ENCODE measurements at regions not wholly inside any gene's neighbourhood (a gene's known extent, or its start where the extent isn't known, plus 50 kb on each side); places are given as distances from the start of the nearest gene placed in this dataset.

GRCh38 chr13:40485611-40486517 is 180.6 kb downstream of the FOXO1 start:
- Histone ChIP-seq H3K4me1 (ENCODE audit: insufficient read depth) (peaks cover 17% of the 10 kb centered on the region), H3K27ac (ENCODE audit: low read depth) (no peak overlapping the region), H3K36me3 (ENCODE audit: insufficient read depth) (no peaks in the 10 kb centered on the region), H3K4me3 (no peak overlapping the region), H3K79me2 (replicated peaks; ENCODE audit: insufficient read depth) (no peaks in the 10 kb centered on the region), H3F3A (replicated peaks; ENCODE audit: low read depth) (no peaks in the 10 kb centered on the region), H3K9me2 (ENCODE audit: insufficient read depth) (0 out of 2 replicates have a peak, but pooled peaks cover 3% of the 10 kb centered on the region), H2AFZ (no peak overlapping the region), H3K27me3 (ENCODE audit: insufficient read depth) (no peaks in the 10 kb centered on the region), H3K4me2 (peak overlapping the region; percentile 17; the same call in 1 of the 2 replicates), H4K20me1 (replicated peaks; ENCODE audit: insufficient read depth) (no peaks in the 10 kb centered on the region)
- peaks cover 41% of the 10 kb centered on the region for H3K4me1 Mint-ChIP-seq
- DNase-seq (ENCODE audit: low spot score) (no peak), ATAC-seq (peak; percentile 69)
- no peaks in the 10 kb centered on the region; the same call in 2 of the 3 replicates for H3K36me3 Mint-ChIP-seq (ENCODE audit: low read depth)
- peak overlapping the region; percentile 28; the same call in 1 of the 2 replicates for H3K27ac Mint-ChIP-seq
- no peak overlapping the region for H3K4me3 Mint-ChIP-seq
- no peaks in the 10 kb centered on the region; the same call in 2 of the 3 replicates for H3K9me3 Mint-ChIP-seq
- H3K27me3 Mint-ChIP-seq (ENCODE audit: insufficient read depth, low read depth, poor library complexity) = peaks cover 14% of the 10 kb centered on the region
- TF ChIP-seq CTCF (conservative IDR thresholded peaks at IDR 0.05; ENCODE audit: low read depth in 2 of 2) (no peak), NANOG (IDR thresholded peaks at IDR 0.05; ENCODE audit: borderline replicate concordance) (no peak), EZH2phosphoT487 (IDR thresholded peaks at IDR 0.05; ENCODE audit: unreplicated experiment) (no peak), CREB1 (CRISPR knock-in tag; IDR thresholded peaks at IDR 0.05; ENCODE audit: low read depth) (no peak), ZNF114 (CRISPR knock-in tag; IDR thresholded peaks at IDR 0.05) (no peak), REST (IDR thresholded peaks at IDR 0.05; ENCODE audit: unreplicated experiment) (no peak), STAT1 (IDR thresholded peaks at IDR 0.05; ENCODE audit: unreplicated experiment) (no peak), ZNF331 (CRISPR knock-in tag; IDR thresholded peaks at IDR 0.05; ENCODE audit: low read depth) (no peak), JUNB (IDR thresholded peaks at IDR 0.05; ENCODE audit: unreplicated experiment) (no peak), POLR2AphosphoS5 (IDR thresholded peaks at IDR 0.05; ENCODE audit: low read depth) (no peak), EZH2 (IDR thresholded peaks at IDR 0.05; ENCODE audit: low read depth, unreplicated experiment) (no peak)
- TF ChIP-seq, protein P1, sequence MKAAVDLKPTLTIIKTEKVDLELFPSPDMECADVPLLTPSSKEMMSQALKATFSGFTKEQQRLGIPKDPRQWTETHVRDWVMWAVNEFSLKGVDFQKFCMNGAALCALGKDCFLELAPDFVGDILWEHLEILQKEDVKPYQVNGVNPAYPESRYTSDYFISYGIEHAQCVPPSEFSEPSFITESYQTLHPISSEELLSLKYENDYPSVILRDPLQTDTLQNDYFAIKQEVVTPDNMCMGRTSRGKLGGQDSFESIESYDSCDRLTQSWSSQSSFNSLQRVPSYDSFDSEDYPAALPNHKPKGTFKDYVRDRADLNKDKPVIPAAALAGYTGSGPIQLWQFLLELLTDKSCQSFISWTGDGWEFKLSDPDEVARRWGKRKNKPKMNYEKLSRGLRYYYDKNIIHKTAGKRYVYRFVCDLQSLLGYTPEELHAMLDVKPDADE (IDR thresholded peaks at IDR 0.05) = no peak
- TF ChIP-seq, protein P2, sequence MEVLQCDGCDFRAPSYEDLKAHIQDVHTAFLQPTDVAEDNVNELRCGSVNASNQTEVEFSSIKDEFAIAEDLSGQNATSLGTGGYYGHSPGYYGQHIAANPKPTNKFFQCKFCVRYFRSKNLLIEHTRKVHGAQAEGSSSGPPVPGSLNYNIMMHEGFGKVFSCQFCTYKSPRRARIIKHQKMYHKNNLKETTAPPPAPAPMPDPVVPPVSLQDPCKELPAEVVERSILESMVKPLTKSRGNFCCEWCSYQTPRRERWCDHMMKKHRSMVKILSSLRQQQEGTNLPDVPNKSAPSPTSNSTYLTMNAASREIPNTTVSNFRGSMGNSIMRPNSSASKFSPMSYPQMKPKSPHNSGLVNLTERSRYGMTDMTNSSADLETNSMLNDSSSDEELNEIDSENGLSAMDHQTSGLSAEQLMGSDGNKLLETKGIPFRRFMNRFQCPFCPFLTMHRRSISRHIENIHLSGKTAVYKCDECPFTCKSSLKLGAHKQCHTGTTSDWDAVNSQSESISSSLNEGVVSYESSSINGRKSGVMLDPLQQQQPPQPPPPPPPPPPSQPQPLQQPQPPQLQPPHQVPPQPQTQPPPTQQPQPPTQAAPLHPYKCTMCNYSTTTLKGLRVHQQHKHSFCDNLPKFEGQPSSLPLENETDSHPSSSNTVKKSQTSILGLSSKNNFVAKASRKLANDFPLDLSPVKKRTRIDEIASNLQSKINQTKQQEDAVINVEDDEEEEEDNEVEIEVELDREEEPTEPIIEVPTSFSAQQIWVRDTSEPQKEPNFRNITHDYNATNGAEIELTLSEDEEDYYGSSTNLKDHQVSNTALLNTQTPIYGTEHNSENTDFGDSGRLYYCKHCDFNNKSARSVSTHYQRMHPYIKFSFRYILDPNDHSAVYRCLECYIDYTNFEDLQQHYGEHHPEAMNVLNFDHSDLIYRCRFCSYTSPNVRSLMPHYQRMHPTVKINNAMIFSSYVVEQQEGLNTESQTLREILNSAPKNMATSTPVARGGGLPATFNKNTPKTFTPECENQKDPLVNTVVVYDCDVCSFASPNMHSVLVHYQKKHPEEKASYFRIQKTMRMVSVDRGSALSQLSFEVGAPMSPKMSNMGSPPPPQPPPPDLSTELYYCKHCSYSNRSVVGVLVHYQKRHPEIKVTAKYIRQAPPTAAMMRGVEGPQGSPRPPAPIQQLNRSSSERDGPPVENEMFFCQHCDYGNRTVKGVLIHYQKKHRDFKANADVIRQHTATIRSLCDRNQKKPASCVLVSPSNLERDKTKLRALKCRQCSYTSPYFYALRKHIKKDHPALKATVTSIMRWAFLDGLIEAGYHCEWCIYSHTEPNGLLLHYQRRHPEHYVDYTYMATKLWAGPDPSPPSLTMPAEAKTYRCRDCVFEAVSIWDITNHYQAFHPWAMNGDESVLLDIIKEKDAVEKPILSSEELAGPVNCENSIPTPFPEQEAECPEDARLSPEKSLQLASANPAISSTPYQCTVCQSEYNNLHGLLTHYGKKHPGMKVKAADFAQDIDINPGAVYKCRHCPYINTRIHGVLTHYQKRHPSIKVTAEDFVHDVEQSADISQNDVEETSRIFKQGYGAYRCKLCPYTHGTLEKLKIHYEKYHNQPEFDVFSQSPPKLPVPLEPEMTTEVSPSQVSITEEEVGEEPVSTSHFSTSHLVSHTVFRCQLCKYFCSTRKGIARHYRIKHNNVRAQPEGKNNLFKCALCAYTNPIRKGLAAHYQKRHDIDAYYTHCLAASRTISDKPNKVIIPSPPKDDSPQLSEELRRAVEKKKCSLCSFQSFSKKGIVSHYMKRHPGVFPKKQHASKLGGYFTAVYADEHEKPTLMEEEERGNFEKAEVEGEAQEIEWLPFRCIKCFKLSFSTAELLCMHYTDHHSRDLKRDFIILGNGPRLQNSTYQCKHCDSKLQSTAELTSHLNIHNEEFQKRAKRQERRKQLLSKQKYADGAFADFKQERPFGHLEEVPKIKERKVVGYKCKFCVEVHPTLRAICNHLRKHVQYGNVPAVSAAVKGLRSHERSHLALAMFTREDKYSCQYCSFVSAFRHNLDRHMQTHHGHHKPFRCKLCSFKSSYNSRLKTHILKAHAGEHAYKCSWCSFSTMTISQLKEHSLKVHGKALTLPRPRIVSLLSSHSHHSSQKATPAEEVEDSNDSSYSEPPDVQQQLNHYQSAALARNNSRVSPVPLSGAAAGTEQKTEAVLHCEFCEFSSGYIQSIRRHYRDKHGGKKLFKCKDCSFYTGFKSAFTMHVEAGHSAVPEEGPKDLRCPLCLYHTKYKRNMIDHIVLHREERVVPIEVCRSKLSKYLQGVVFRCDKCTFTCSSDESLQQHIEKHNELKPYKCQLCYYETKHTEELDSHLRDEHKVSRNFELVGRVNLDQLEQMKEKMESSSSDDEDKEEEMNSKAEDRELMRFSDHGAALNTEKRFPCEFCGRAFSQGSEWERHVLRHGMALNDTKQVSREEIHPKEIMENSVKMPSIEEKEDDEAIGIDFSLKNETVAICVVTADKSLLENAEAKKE (CRISPR knock-in tag; IDR thresholded peaks at IDR 0.05) = no peak

Data from GM23338 (cell line).